B cell (primary cell): ENCODE measurements at regions not wholly inside any gene's neighbourhood (a gene's known extent, or its start where the extent isn't known, plus 50 kb on each side); places are given as distances from the start of the nearest gene placed in this dataset.

ENCODE experiments used
- ATAC-seq: fragments of 200-7000 bp; cut with Tn5 transposase; one replicate; pipeline ENCODE4 v1.10.0; 2021; ENCODE audit warnings: low read depth, mild to moderate bottlenecking, moderate number of reproducible peaks, moderate library complexity
- CTCF ChIA-PET: fragments of 350-600 bp; sonication (Branson Sonifier 250); formaldehyde crosslinking; loops from one replicate; lab custom pipeline; 2021; ENCODE audit warnings: antibody characterized with exemption, inconsistent platforms; lab: Charles Lee
- POLR2A ChIA-PET: fragments of 350-600 bp; sonication (Branson Sonifier 250); formaldehyde crosslinking; loops from one replicate; lab custom pipeline; 2021; ENCODE audit warnings: antibody characterized with exemption; lab: Charles Lee
- DNase-seq: peaks from one replicate; pipeline ENCODE4 v3.0.0; 2013
- H2AFZ ChIP-seq: 2 replicates; pipeline ENCODE4 v1.6.1; 2012; ENCODE audit warnings: mild to moderate bottlenecking, low read depth, low read length; ENCODE audit not compliant: insufficient read depth, poor library complexity, severe bottlenecking
- H3K27ac ChIP-seq, 2 donors: 1 replicate in 1 of 2; 2 replicates in 1 of 2; pipeline ENCODE4 v1.5.1; 2012 to 2013; ENCODE audit warnings: low read length in 2 of 2, mild to moderate bottlenecking in 2 of 2, moderate library complexity in 1 of 2
- H3K27me3 ChIP-seq, 4 experiments: fragments of 200-600 bp in 1 of 4; sonication (generic) in 1 of 4; replicated peaks in 1 of 4; 1 replicate in 2 of 4; 2 replicates in 2 of 4; pipeline versions ENCODE4 v1.6.1 to v1.7.0; 2013 to 2016; ENCODE audit warnings: low read length in 3 of 4, mild to moderate bottlenecking in 2 of 4, mixed read lengths in 1 of 4, moderate library complexity in 1 of 4; ENCODE audit not compliant: insufficient read depth in 4 of 4, control insufficient read depth in 3 of 4; ENCODE audit errors: control extremely low read depth in 1 of 4
- H3K36me3 ChIP-seq, 2 experiments: replicated peaks in 1 of 2; 1 replicate in 1 of 2; 2 replicates in 1 of 2; pipeline versions ENCODE4 v1.6.1 to v1.7.1; 2013; ENCODE audit warnings: low read length in 1 of 2; ENCODE audit not compliant: insufficient read depth in 2 of 2, control insufficient read depth in 1 of 2; ENCODE audit errors: control extremely low read depth in 1 of 2, extremely low read depth in 1 of 2
- H3K4me1 ChIP-seq, 2 donors: fragments of 200-600 bp in 1 of 2; sonication (generic) in 1 of 2; 1 replicate in 1 of 2; 2 replicates in 1 of 2; pipeline versions ENCODE4 v1.5.1 to v1.6.1; 2013 to 2017; ENCODE audit warnings: low read length in 2 of 2; ENCODE audit not compliant: control insufficient read depth in 2 of 2, insufficient read depth in 2 of 2
- H3K4me2 ChIP-seq: replicated peaks from 2 replicates; pipeline ENCODE3; 2012; ENCODE audit warnings: mild to moderate bottlenecking, low read depth, low read length; ENCODE audit not compliant: poor library complexity, severe bottlenecking
- H3K4me3 ChIP-seq, 5 experiments: fragments of 200-600 bp in 1 of 5; sonication (generic) in 1 of 5; 1 replicate in 3 of 5; 2 replicates in 2 of 5; pipeline versions ENCODE4 v1.5.1 to v1.7.0; 2011 to 2016; ENCODE audit warnings: low read length in 4 of 5, mild to moderate bottlenecking in 4 of 5, low read depth in 2 of 5, control low read depth in 1 of 5, moderate library complexity in 1 of 5; ENCODE audit not compliant: insufficient read depth in 1 of 5; ENCODE audit errors: control extremely low read depth in 1 of 5, extremely low read depth in 1 of 5
- H3K79me2 ChIP-seq: fragments of 200-600 bp; sonication (generic); one replicate; pipeline ENCODE4 v1.6.0; 2016; ENCODE audit warnings: low read length; ENCODE audit not compliant: control insufficient read depth, insufficient read depth
- H3K9ac ChIP-seq: fragments of 200-600 bp; sonication (generic); 2 replicates; pipeline ENCODE4 v1.6.1; 2017; ENCODE audit warnings: mild to moderate bottlenecking, low read length, moderate library complexity
- H3K9me3 ChIP-seq, 3 donors: one replicate each; pipeline versions ENCODE4 v1.6.1 to v1.7.1; 2013; ENCODE audit warnings: low read length in 2 of 3; ENCODE audit not compliant: control insufficient read depth in 2 of 3, insufficient read depth in 1 of 3; ENCODE audit errors: control extremely low read depth in 1 of 3
- H4K20me1 ChIP-seq: 2 replicates; pipeline ENCODE4 v1.6.0; 2012; ENCODE audit warnings: mild to moderate bottlenecking, low read length; ENCODE audit not compliant: insufficient read depth, control insufficient read depth, poor library complexity, severe bottlenecking
- H3K27ac Mint-ChIP-seq: one replicate; pipeline ENCODE4 v1.8.0; 2021; ENCODE audit warnings: mixed read lengths
- H3K27me3 Mint-ChIP-seq: one replicate; pipeline ENCODE4 v1.8.0; 2021; ENCODE audit warnings: mixed read lengths
- H3K4me1 Mint-ChIP-seq: one replicate; pipeline ENCODE4 v1.8.0; 2021; ENCODE audit warnings: mixed read lengths
- H3K4me3 Mint-ChIP-seq: one replicate; pipeline ENCODE4 v1.8.0; 2021; ENCODE audit warnings: mixed read lengths
- H3K9me3 Mint-ChIP-seq: one replicate; pipeline ENCODE4 v1.8.0; 2022; ENCODE audit warnings: mixed read lengths; ENCODE audit not compliant: insufficient read depth
- CTCF ChIP-seq: fragments of 200-600 bp; IDR thresholded peaks from one replicate; pipeline ENCODE4 v1.8.0; 2022; ENCODE audit warnings: antibody characterized with exemption, mild to moderate bottlenecking
- EZH2 ChIP-seq: IDR thresholded peaks from 2 replicates; pipeline ENCODE4 v1.6.1; 2012; ENCODE audit warnings: borderline replicate concordance, low read depth, mild to moderate bottlenecking, moderate library complexity, low read length; ENCODE audit not compliant: insufficient read depth, poor library complexity, severe bottlenecking
- WGBS: methylation state at CpG from one replicate; pipeline ENCODE4 v1.1.5; 2013; ENCODE audit warnings: missing lambda C conversion rate; ENCODE audit not compliant: insufficient coverage; 5-methylcytosine and 5-hydroxymethylcytosine counted together
- intact Hi-C: fragments of 100-400 bp; cut with micrococcal nuclease; formaldehyde crosslinking; loops from one replicate; pipeline ENCODE4 v1.10.0; 2022

- TF ChIP-seq EZH2 (no peak), CTCF (no peak)
- no peaks in the 10 kb centered on the region for H3K36me3 ChIP-seq
- Mint-ChIP-seq H3K4me1 (no peaks in the 10 kb centered on the region), H3K9me3 (no peaks in the 10 kb centered on the region), H3K4me3 (no peak overlapping the region), H3K27me3 (no peaks in the 10 kb centered on the region), H3K27ac (no peak overlapping the region)
- H3K4me3 ChIP-seq, result no peak overlapping the region
- H3K4me2 ChIP-seq, result no peak overlapping the region
- no peak overlapping the region for H3K9ac ChIP-seq
- CTCF ChIA-PET, result no interaction called here
- H3K27me3 ChIP-seq, result no peaks in the 10 kb centered on the region
- intact Hi-C loops, result no loop called here
- no peaks in the 10 kb centered on the region for H3K4me1 ChIP-seq
- ATAC-seq (no peak), DNase-seq (no peak)
- H3K27ac ChIP-seq, result no peak overlapping the region
- no peak overlapping the region for H2AFZ ChIP-seq
- POLR2A ChIA-PET, result no interaction called here
- no peaks in the 10 kb centered on the region for H4K20me1 ChIP-seq
- no peaks in the 10 kb centered on the region for H3K79me2 ChIP-seq
- peaks cover 0 to 17% (median 0%) of the 10 kb centered on the region in 3 donors for H3K9me3 ChIP-seq
- WGBS, result 96% methylated on average over 23 of the region's 27 CpGs
Measured at GRCh38 chr11:81990659-81991443, 742.8 kb downstream of the FAM181B start.

GRCh38 chr11:81989093-81989492, 744.6 kb downstream of the FAM181B start:
- ChIA-PET POLR2A (no interaction called here), CTCF (no interaction called here)
- Mint-ChIP-seq H3K27ac (no peak overlapping the region), H3K27me3 (peaks cover 2% of the 10 kb centered on the region), H3K9me3 (peaks cover 3% of the 10 kb centered on the region), H3K4me1 (no peaks in the 10 kb centered on the region), H3K4me3 (no peak overlapping the region)
- intact Hi-C loops, result no loop called here
- no peak for TF ChIP-seq CTCF
- no peak for TF ChIP-seq EZH2
- no peak for ATAC-seq
- Histone ChIP-seq H3K9me3 (peaks cover 0 to 16% (median 0%) of the 10 kb centered on the region in 3 donors), H3K27me3 (no peaks in the 10 kb centered on the region), H3K9ac (no peak overlapping the region), H2AFZ (no peak overlapping the region), H3K27ac (no peak overlapping the region), H3K4me1 (no peaks in the 10 kb centered on the region), H3K4me2 (no peak overlapping the region), H4K20me1 (no peaks in the 10 kb centered on the region), H3K4me3 (no peak overlapping the region), H3K79me2 (no peaks in the 10 kb centered on the region), H3K36me3 (no peaks in the 10 kb centered on the region)
- WGBS, result no CpG with 5 or more reads among the region's 3 CpGs
- no peak for DNase-seq
